Smooth muscle cell (in vitro differentiated cells): ENCODE measurements at regions not wholly inside any gene's neighbourhood (a gene's known extent, or its start where the extent isn't known, plus 50 kb on each side); places are given as distances from the start of the nearest gene placed in this dataset.
"Not testable (repeated sequence)": the region's sequence is repeated elsewhere in the genome, so short reads cannot be mapped to it uniquely, and the experiment has no call there.

Source experiments
- DNase-seq: peaks from one replicate; lab custom pipeline; 2025; ENCODE audit not compliant: unreplicated experiment; lab: John Stamatoyannopoulos, UW
- H2AFZ ChIP-seq: fragments of 200-600 bp; sonication (generic); 2 replicates; pipeline ENCODE4 v1.6.0; 2016; ENCODE audit warnings: antibody characterized with exemption, low read depth, mild to moderate bottlenecking
- H3F3A ChIP-seq: fragments of 200-600 bp; sonication (generic); 2 replicates; pipeline ENCODE4 v1.6.0; 2017; ENCODE audit warnings: antibody characterized with exemption, low read depth
- H3K27ac ChIP-seq: fragments of 200-600 bp; sonication (generic); 2 replicates; pipeline ENCODE4 v1.5.1; 2016; ENCODE audit warnings: low read depth, mild to moderate bottlenecking
- H3K27me3 ChIP-seq: fragments of 200-600 bp; sonication (generic); 2 replicates; pipeline ENCODE4 v1.6.1; 2016; ENCODE audit warnings: low read depth, mild to moderate bottlenecking
- H3K36me3 ChIP-seq: fragments of 200-600 bp; sonication (generic); 2 replicates; pipeline ENCODE4 v1.5.1; 2016; ENCODE audit warnings: low read depth
- H3K4me1 ChIP-seq: fragments of 200-600 bp; sonication (generic); 2 replicates; pipeline ENCODE4 v1.5.1; 2016; ENCODE audit warnings: low read depth
- H3K4me2 ChIP-seq: fragments of 200-600 bp; sonication (generic); 2 replicates; pipeline ENCODE4 v1.6.0; 2016; ENCODE audit warnings: mild to moderate bottlenecking
- H3K4me3 ChIP-seq: fragments of 200-600 bp; sonication (generic); 2 replicates; pipeline ENCODE4 v1.5.1; 2016; ENCODE audit warnings: mild to moderate bottlenecking
- H3K79me2 ChIP-seq: fragments of 200-600 bp; sonication (generic); 2 replicates; pipeline ENCODE4 v1.6.0; 2016; ENCODE audit warnings: low read depth, mild to moderate bottlenecking
- H3K9ac ChIP-seq: fragments of 200-600 bp; sonication (generic); 2 replicates; pipeline ENCODE4 v1.6.0; 2016; ENCODE audit warnings: low read depth
- H3K9me3 ChIP-seq: fragments of 200-600 bp; sonication (generic); replicated peaks from 2 replicates; pipeline ENCODE4 v1.5.1; 2016; ENCODE audit warnings: low read depth
- H4K20me1 ChIP-seq: fragments of 200-600 bp; sonication (generic); 2 replicates; pipeline ENCODE4 v1.6.0; 2016; ENCODE audit warnings: low read depth
- CTCF ChIP-seq: fragments of 200-600 bp; sonication (generic); IDR thresholded peaks from 2 replicates; pipeline ENCODE4 v1.5.1; 2017; ENCODE audit warnings: borderline replicate concordance, mild to moderate bottlenecking, antibody characterized with exemption; ENCODE audit not compliant: insufficient read depth, poor library complexity, severe bottlenecking
- WGBS: methylation state at CpG from one replicate; pipeline ENCODE4 v1.1.7; 2016; ENCODE audit warnings: low lambda C conversion rate; 5-methylcytosine and 5-hydroxymethylcytosine counted together

GRCh38 chr15:20401058-20401457, 140.5 kb downstream of the GOLGA6L6 start:
- H3K36me3 ChIP-seq, DNase-seq, H3K27me3 ChIP-seq, H3K79me2 ChIP-seq, H2AFZ ChIP-seq, H3K9ac ChIP-seq, H3K4me2 ChIP-seq, H3F3A ChIP-seq, H4K20me1 ChIP-seq, H3K27ac ChIP-seq, H3K4me1 ChIP-seq, H3K4me3 ChIP-seq: not testable (repeated sequence)
- 73% methylated on average over 3 of the region's 3 CpGs for WGBS
- H3K9me3 ChIP-seq: peaks cover 57% of the 10 kb centered on the region

GRCh38 chr15:20398680-20399079, 142.9 kb downstream of the GOLGA6L6 start:
- not testable (repeated sequence) for H3K4me3 ChIP-seq, H2AFZ ChIP-seq, H3K27me3 ChIP-seq, H3F3A ChIP-seq, H3K36me3 ChIP-seq, H3K79me2 ChIP-seq, H3K9ac ChIP-seq, DNase-seq, H4K20me1 ChIP-seq, H3K4me2 ChIP-seq, H3K27ac ChIP-seq, H3K4me1 ChIP-seq
- peaks cover 56% of the 10 kb centered on the region for H3K9me3 ChIP-seq
- WGBS: 62% methylated on average over 5 of the region's 5 CpGs

GRCh38 chr15:20388161-20388560, 153.4 kb downstream of the GOLGA6L6 start:
- not testable (repeated sequence) for H4K20me1 ChIP-seq, H3K4me2 ChIP-seq, H3K27me3 ChIP-seq, H3K4me1 ChIP-seq, H3K27ac ChIP-seq, DNase-seq, H3K9ac ChIP-seq, H3F3A ChIP-seq, H2AFZ ChIP-seq, H3K79me2 ChIP-seq, H3K4me3 ChIP-seq
- Histone ChIP-seq H3K9me3 (peaks cover 66% of the 10 kb centered on the region), H3K36me3 (peaks cover 14% of the 10 kb centered on the region)
- WGBS: 52% methylated on average over 3 of the region's 3 CpGs

DNA sequence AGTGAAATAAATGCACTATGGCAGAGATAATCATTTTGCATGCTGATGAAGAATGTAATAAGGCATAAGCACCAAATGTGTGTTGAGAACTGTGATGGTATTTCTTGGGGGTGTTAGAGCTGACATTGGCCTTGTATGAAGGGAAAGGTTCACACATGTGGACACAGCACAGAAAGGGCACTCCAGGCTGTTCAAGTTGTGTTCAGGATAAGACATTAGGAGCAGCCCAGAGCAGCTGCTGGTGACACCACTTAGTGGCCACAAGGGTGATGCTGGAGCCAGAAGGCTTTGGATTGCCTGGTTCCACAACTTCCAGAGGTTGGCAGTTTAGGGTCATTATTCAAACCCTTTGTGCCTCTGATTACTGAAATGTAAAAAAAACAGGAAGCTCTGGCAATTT, 155.4 kb downstream of the GOLGA6L6 start:
- TF ChIP-seq CTCF: no peak
- Histone ChIP-seq H3K4me2 (no peak overlapping the region), H2AFZ (no peak overlapping the region), H3F3A (no peaks in the 10 kb centered on the region), H4K20me1 (no peaks in the 10 kb centered on the region), H3K27ac (no peak overlapping the region), H3K4me3 (no peak overlapping the region), H3K9ac (no peak overlapping the region), H3K27me3 (no peaks in the 10 kb centered on the region), H3K36me3 (peaks cover 3% of the 10 kb centered on the region), H3K9me3 (peaks cover 51% of the 10 kb centered on the region), H3K4me1 (no peaks in the 10 kb centered on the region), H3K79me2 (no peaks in the 10 kb centered on the region)
- DNase-seq: no peak

DNA sequence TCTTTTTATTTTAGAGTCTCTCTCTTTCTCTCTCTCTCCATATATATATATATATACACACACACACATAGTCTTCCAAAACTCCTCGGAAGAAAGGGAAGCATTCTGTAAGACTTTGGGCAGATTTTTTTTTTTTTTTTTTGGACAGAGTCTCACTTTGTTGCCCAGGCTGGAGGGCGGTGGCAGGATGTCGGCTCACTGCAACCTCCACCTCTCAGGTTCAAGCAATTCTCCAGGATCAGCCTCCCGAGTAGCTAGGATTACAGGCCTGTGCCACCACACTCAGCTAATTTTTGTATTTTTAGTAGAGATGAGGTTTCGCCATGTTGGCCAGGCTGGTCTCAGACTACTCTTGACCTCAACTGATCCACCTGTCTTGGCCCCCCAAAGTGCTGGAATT, 161.4 kb downstream of the GOLGA6L6 start:
- H3F3A ChIP-seq, DNase-seq, H3K36me3 ChIP-seq, H3K4me1 ChIP-seq, H2AFZ ChIP-seq, H3K79me2 ChIP-seq, H3K27ac ChIP-seq, H3K4me3 ChIP-seq, H4K20me1 ChIP-seq, H3K27me3 ChIP-seq, H3K4me2 ChIP-seq, H3K9ac ChIP-seq: not testable (repeated sequence)
- peaks cover 38% of the 10 kb centered on the region for H3K9me3 ChIP-seq
- WGBS: 69% methylated on average over 5 of the region's 5 CpGs

DNA sequence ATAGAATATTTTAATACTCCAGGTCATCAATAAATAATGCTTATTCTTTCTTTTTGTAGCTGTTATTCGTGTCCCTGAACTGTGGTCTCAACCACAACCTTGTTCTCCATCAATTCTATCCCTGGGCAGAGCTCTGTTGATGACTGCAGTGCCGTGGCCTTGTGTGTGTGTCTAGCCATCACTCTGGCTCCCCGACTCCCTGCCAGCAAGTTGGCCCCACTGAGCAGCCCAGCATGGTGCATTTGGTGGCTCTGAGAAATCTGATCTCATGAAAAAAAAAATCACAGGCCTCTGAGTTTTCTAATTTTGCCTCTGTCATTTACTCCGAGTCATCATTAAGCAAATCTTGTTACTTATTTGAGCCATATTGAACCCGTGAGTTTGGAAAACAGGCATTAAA, 164.7 kb downstream of the GOLGA6L6 start:
- H2AFZ ChIP-seq: no peak overlapping the region
- 56% methylated on average over 5 of the region's 5 CpGs for WGBS

GRCh38 chr15:20372416-20372815, 169.2 kb downstream of the GOLGA6L6 start:
- H3K27ac ChIP-seq, H2AFZ ChIP-seq, H3K4me1 ChIP-seq, H3K27me3 ChIP-seq, H3K4me3 ChIP-seq, H3K79me2 ChIP-seq, H3K4me2 ChIP-seq, H3F3A ChIP-seq, H3K36me3 ChIP-seq, H4K20me1 ChIP-seq, DNase-seq, H3K9ac ChIP-seq: not testable (repeated sequence)
- H3K9me3 ChIP-seq: peaks cover 63% of the 10 kb centered on the region

More for the DNA sequence above, 164.7 kb downstream of the GOLGA6L6 start:
- H4K20me1 ChIP-seq: no peaks in the 10 kb centered on the region
- no peak for DNase-seq
- no peaks in the 10 kb centered on the region for H3K27me3 ChIP-seq
- H3K4me3 ChIP-seq: no peak overlapping the region
- H3K9me3 ChIP-seq: peaks cover 52% of the 10 kb centered on the region
- H3F3A ChIP-seq: no peaks in the 10 kb centered on the region
- no peak overlapping the region for H3K4me2 ChIP-seq
- no peak overlapping the region for H3K9ac ChIP-seq
- no peak overlapping the region for H3K27ac ChIP-seq
- no peaks in the 10 kb centered on the region for H3K4me1 ChIP-seq
- H3K36me3 ChIP-seq: no peaks in the 10 kb centered on the region
- H3K79me2 ChIP-seq: no peaks in the 10 kb centered on the region
- TF ChIP-seq CTCF: no peak
